CD4-positive, alpha-beta T cell (primary cell): ENCODE measurements at regions not wholly inside any gene's neighbourhood (a gene's known extent, or its start where the extent isn't known, plus 50 kb on each side); places are given as distances from the start of the nearest gene placed in this dataset.

Experiments
- ATAC-seq: fragments of 200-7000 bp; cut with Tn5 transposase; one replicate; pipeline ENCODE4 v1.10.0; 2022; ENCODE audit warnings: mild to moderate bottlenecking; ENCODE audit not compliant: poor library complexity
- CTCF ChIA-PET: fragments of 350-600 bp; sonication (Branson Sonifier 250); formaldehyde crosslinking; loops from one replicate; lab custom pipeline; 2021; ENCODE audit warnings: antibody characterized with exemption, inconsistent platforms; lab: Charles Lee
- POLR2A ChIA-PET: fragments of 350-600 bp; sonication (Branson Sonifier 250); formaldehyde crosslinking; loops from one replicate; lab custom pipeline; 2021; ENCODE audit warnings: antibody characterized with exemption, inconsistent platforms; lab: Charles Lee
- DNase-seq, 14 experiments: peaks; one replicate each; pipeline ENCODE4 v3.0.0-alpha.2; 2013 to 2020; ENCODE audit warnings: mixed read lengths in 2 of 14
- H3K27ac ChIP-seq, 2 donors: one replicate each; pipeline versions ENCODE4 v1.5.1 to v1.7.0; 2013; ENCODE audit warnings: low read length in 2 of 2, low read depth in 1 of 2, mild to moderate bottlenecking in 1 of 2
- H3K27me3 ChIP-seq, 2 experiments: 1 replicate in 1 of 2; 2 replicates in 1 of 2; pipeline versions ENCODE4 v1.6.1 to v1.7.0; 2013; ENCODE audit warnings: low read length in 2 of 2, control low read depth in 1 of 2, mild to moderate bottlenecking in 1 of 2, moderate library complexity in 1 of 2; ENCODE audit not compliant: insufficient read depth in 2 of 2, control insufficient read depth in 1 of 2
- H3K36me3 ChIP-seq: one replicate; pipeline ENCODE4 v1.6.1; 2013; ENCODE audit warnings: low read length, control low read depth; ENCODE audit not compliant: insufficient read depth
- H3K4me1 ChIP-seq: one replicate; pipeline ENCODE4 v1.6.1; 2013; ENCODE audit warnings: low read length, control low read depth; ENCODE audit not compliant: insufficient read depth
- H3K4me3 ChIP-seq: one replicate; pipeline ENCODE4 v1.5.1; 2013; ENCODE audit warnings: mild to moderate bottlenecking, low read length, moderate library complexity
- H3K9me3 ChIP-seq, 2 experiments: 1 replicate in 1 of 2; 2 replicates in 1 of 2; pipeline versions ENCODE4 v1.6.1 to v1.7.0; 2013; ENCODE audit warnings: low read length in 2 of 2, mild to moderate bottlenecking in 2 of 2, control low read depth in 1 of 2, moderate library complexity in 1 of 2; ENCODE audit not compliant: control insufficient read depth in 1 of 2, insufficient read depth in 1 of 2
- H3K27ac Mint-ChIP-seq: one replicate; pipeline ENCODE4 v1.8.0; 2020; ENCODE audit warnings: mixed read lengths
- H3K27me3 Mint-ChIP-seq: one replicate; pipeline ENCODE4 v1.8.0; 2021; ENCODE audit warnings: mixed read lengths
- H3K36me3 Mint-ChIP-seq: one replicate; pipeline ENCODE4 v1.8.0; 2021; ENCODE audit warnings: low read depth, mixed read lengths
- H3K4me1 Mint-ChIP-seq: one replicate; pipeline ENCODE4 v1.8.0; 2021; ENCODE audit warnings: low read depth, mixed read lengths
- H3K4me3 Mint-ChIP-seq: one replicate; pipeline ENCODE4 v1.8.0; 2020; ENCODE audit warnings: mild to moderate bottlenecking, mixed read lengths
- H3K9me3 Mint-ChIP-seq: one replicate; pipeline ENCODE4 v1.8.0; 2020; ENCODE audit warnings: mixed read lengths
- CTCF ChIP-seq: fragments of 200-600 bp; IDR thresholded peaks from one replicate; pipeline ENCODE4 v1.8.0; 2022; ENCODE audit warnings: antibody characterized with exemption, mild to moderate bottlenecking
- intact Hi-C, 2 experiments: fragments of 100-400 bp; cut with DNase I in 1 of 2; cut with micrococcal nuclease in 1 of 2; formaldehyde crosslinking; loops; one replicate each; pipeline versions ENCODE4 v1.15.1 to v1.9.0; 2023 to 2025; cut with DNase I, micrococcal nuclease

- CTCF ChIA-PET = no interaction called here
- POLR2A ChIA-PET = no interaction called here
- no peak overlapping the region for H3K4me3 Mint-ChIP-seq
These were observed 1110.6 kb downstream of the TYW1 start for GRCh38 chr7:68107261-68107660.

GRCh38 chr7:68107968-68108367, 1111.3 kb downstream of the TYW1 start:
- Histone ChIP-seq H3K36me3 (no peaks in the 10 kb centered on the region), H3K4me1 (no peaks in the 10 kb centered on the region), H3K4me3 (no peak overlapping the region), H3K27me3 (no peaks in the 10 kb centered on the region), H3K27ac (no peak overlapping the region), H3K9me3 (peaks cover 0 to 4% of the 10 kb centered on the region in 2 experiments)
- no peak overlapping the region for H3K27ac Mint-ChIP-seq
- no peaks in the 10 kb centered on the region for H3K36me3 Mint-ChIP-seq
- POLR2A ChIA-PET = no interaction called here
- ATAC-seq (no peak), DNase-seq (no peak)
- intact Hi-C loops = no loop called here
- peaks cover 14% of the 10 kb centered on the region for H3K9me3 Mint-ChIP-seq
- no peak for TF ChIP-seq CTCF
- H3K4me1 Mint-ChIP-seq = no peaks in the 10 kb centered on the region
- H3K4me3 Mint-ChIP-seq = no peak overlapping the region
- H3K27me3 Mint-ChIP-seq = no peaks in the 10 kb centered on the region
- CTCF ChIA-PET = no interaction called here

More at GRCh38 chr7:68107261-68107660, 1110.6 kb downstream of the TYW1 start:
- H3K9me3 Mint-ChIP-seq = peaks cover 15% of the 10 kb centered on the region
- H3K27ac ChIP-seq = no peak overlapping the region
- H3K36me3 ChIP-seq = no peaks in the 10 kb centered on the region
- H3K27me3 Mint-ChIP-seq = no peaks in the 10 kb centered on the region
- intact Hi-C loops = no loop called here
- H3K27ac Mint-ChIP-seq = no peak overlapping the region
- DNase-seq (no peak), ATAC-seq (no peak)
- TF ChIP-seq CTCF = no peak
- no peak overlapping the region for H3K4me3 ChIP-seq
- no peaks in the 10 kb centered on the region for H3K27me3 ChIP-seq
- no peaks in the 10 kb centered on the region for H3K4me1 Mint-ChIP-seq
- H3K36me3 Mint-ChIP-seq = no peaks in the 10 kb centered on the region
- peaks cover 0 to 7% of the 10 kb centered on the region in 2 experiments for H3K9me3 ChIP-seq
- no peaks in the 10 kb centered on the region for H3K4me1 ChIP-seq

GRCh38 chr7:68109299-68109698, 1112.7 kb downstream of the TYW1 start:
- no peak overlapping the region for H3K27ac ChIP-seq
- Mint-ChIP-seq H3K36me3 (no peaks in the 10 kb centered on the region), H3K4me1 (no peaks in the 10 kb centered on the region), H3K27me3 (no peaks in the 10 kb centered on the region), H3K9me3 (peaks cover 14% of the 10 kb centered on the region), H3K4me3 (no peak overlapping the region), H3K27ac (no peak overlapping the region)
- intact Hi-C loops = no loop called here
- no peak for TF ChIP-seq CTCF
- H3K9me3 ChIP-seq = peaks cover 0 to 6% of the 10 kb centered on the region in 2 experiments
- DNase-seq = no peak
- no peaks in the 10 kb centered on the region for H3K36me3 ChIP-seq
- H3K4me3 ChIP-seq = no peak overlapping the region
- ChIA-PET POLR2A (no interaction called here), CTCF (no interaction called here)
- ATAC-seq = no peak
- no peaks in the 10 kb centered on the region for H3K27me3 ChIP-seq
- no peaks in the 10 kb centered on the region for H3K4me1 ChIP-seq
